A673 (cell line): ENCODE measurements at regions not wholly inside any gene's neighbourhood (a gene's known extent, or its start where the extent isn't known, plus 50 kb on each side); places are given as distances from the start of the nearest gene placed in this dataset.

Experiments
- BruUV-seq: library from RNA; stranded (reverse); fragments of 400-500 nt; replicated peaks from 2 replicates; lab custom pipeline; 2021; lab: Mats Ljungman, UMichigan
- CTCF ChIA-PET: fragments of 300-600 bp; sonication (Branson Sonifier 250); formaldehyde crosslinking; loops from one replicate; lab custom pipeline; 2022; ENCODE audit warnings: antibody characterized with exemption; lab: Charles Lee
- POLR2A ChIA-PET: fragments of 300-600 bp; sonication (Branson Sonifier 250); formaldehyde crosslinking; loops from one replicate; lab custom pipeline; 2022; ENCODE audit warnings: antibody characterized with exemption; ENCODE audit not compliant: low non-redundant PET; lab: Charles Lee
- DNase-seq: peaks from one replicate; pipeline ENCODE4 v3.0.0-alpha.2; 2015; ENCODE audit warnings: low spot score
- H3K27ac ChIP-seq: fragments of 200-600 bp; sonication (generic); 2 replicates; pipeline ENCODE4 v1.5.1; 2016; ENCODE audit warnings: mixed run types, low read depth, mild to moderate bottlenecking, mixed read lengths, antibody characterized with exemption, low read length; ENCODE audit not compliant: poor library complexity, severe bottlenecking
- H3K27me3 ChIP-seq: fragments of 200-600 bp; sonication (generic); replicated peaks from 2 replicates; pipeline ENCODE4 v1.6.1; 2017; ENCODE audit warnings: mixed run types, low read depth, mild to moderate bottlenecking, mixed read lengths, antibody characterized with exemption, low read length; ENCODE audit not compliant: insufficient read depth, poor library complexity
- H3K36me3 ChIP-seq: fragments of 200-600 bp; sonication (generic); 2 replicates; pipeline ENCODE4 v1.6.1; 2016; ENCODE audit warnings: mixed run types, mild to moderate bottlenecking, mixed read lengths, antibody characterized with exemption, low read length; ENCODE audit not compliant: insufficient read depth, poor library complexity, severe bottlenecking
- H3K4me1 ChIP-seq: fragments of 200-600 bp; sonication (generic); 2 replicates; pipeline ENCODE4 v1.6.1; 2017; ENCODE audit warnings: mixed run types, mild to moderate bottlenecking, mixed read lengths, antibody characterized with exemption, low read length; ENCODE audit not compliant: insufficient read depth, poor library complexity, severe bottlenecking
- H3K4me3 ChIP-seq: fragments of 200-600 bp; sonication (generic); 2 replicates; pipeline ENCODE4 v1.5.1; 2016; ENCODE audit warnings: low read depth, mixed run types, mild to moderate bottlenecking, mixed read lengths, low read length; ENCODE audit not compliant: poor library complexity, severe bottlenecking
- H3K9me3 ChIP-seq: fragments of 200-600 bp; sonication (generic); 2 replicates; pipeline ENCODE4 v1.6.1; 2016; ENCODE audit warnings: mixed run types, low read depth, mild to moderate bottlenecking, mixed read lengths, antibody characterized with exemption, low read length; ENCODE audit not compliant: poor library complexity, severe bottlenecking
- CTCF ChIP-seq: fragments of 300-800, 200-600 bp; sonication (generic); conservative IDR thresholded peaks from 2 replicates; pipeline ENCODE4 v1.5.1; 2017; ENCODE audit warnings: low read depth, mild to moderate bottlenecking, antibody characterized with exemption, low read length, moderate library complexity, mixed read lengths
- EZH2 ChIP-seq: fragments of 200-600 bp; sonication (generic); IDR thresholded peaks from 2 replicates; pipeline ENCODE4 v1.6.1; 2017; ENCODE audit warnings: borderline replicate concordance, low read depth, mild to moderate bottlenecking, mixed read lengths, antibody characterized with exemption, low read length; ENCODE audit not compliant: poor library complexity, severe bottlenecking
- intact Hi-C: fragments of 100-400 bp; cut with micrococcal nuclease; formaldehyde crosslinking; loops from one replicate; pipeline ENCODE4 v1.10.0; 2022; ENCODE audit not compliant: unreplicated experiment

- POLR2A ChIA-PET, result no interaction called here
- no peak overlapping the region for H3K4me3 ChIP-seq
- no peaks in the 10 kb centered on the region for H3K36me3 ChIP-seq
- no peak for DNase-seq
- H3K9me3 ChIP-seq, result no peaks in the 10 kb centered on the region
- no TSS peak for BruUV-seq
- CTCF ChIA-PET, result no interaction called here
- intact Hi-C loops, result no loop called here
- no peak overlapping the region for H3K27ac ChIP-seq
- no peaks in the 10 kb centered on the region for H3K4me1 ChIP-seq
- TF ChIP-seq CTCF (no peak), EZH2 (no peak)
- H3K27me3 ChIP-seq, result no peaks in the 10 kb centered on the region
Measured at GRCh38 chr14:62528296-62528695, 517.0 kb downstream of the KCNH5 start.

- H3K27ac ChIP-seq, result no peak overlapping the region
- no peaks in the 10 kb centered on the region for H3K9me3 ChIP-seq
- no TSS peak for BruUV-seq
- no peaks in the 10 kb centered on the region for H3K4me1 ChIP-seq
- TF ChIP-seq EZH2 (no peak), CTCF (no peak)
- intact Hi-C loops, result no loop called here
- no peak overlapping the region for H3K4me3 ChIP-seq
- H3K27me3 ChIP-seq, result no peaks in the 10 kb centered on the region
- POLR2A ChIA-PET, result no interaction called here
- no peaks in the 10 kb centered on the region for H3K36me3 ChIP-seq
- CTCF ChIA-PET, result no interaction called here
- no peak for DNase-seq
Measured at GRCh38 chr14:62532181-62532580, 513.1 kb downstream of the KCNH5 start.

- ChIA-PET CTCF (no interaction called here), POLR2A (no interaction called here)
- H3K27me3 ChIP-seq, result no peaks in the 10 kb centered on the region
- intact Hi-C loops, result no loop called here
- BruUV-seq, result no TSS peak
- no peak for TF ChIP-seq EZH2
- no peak for TF ChIP-seq CTCF
- H3K9me3 ChIP-seq, result no peaks in the 10 kb centered on the region
- no peak overlapping the region for H3K4me3 ChIP-seq
- no peaks in the 10 kb centered on the region for H3K36me3 ChIP-seq
- no peak for DNase-seq
- H3K4me1 ChIP-seq, result no peaks in the 10 kb centered on the region
- peak overlapping the region; percentile 38 for H3K27ac ChIP-seq
Measured at GRCh38 chr14:62546862-62547474, 498.3 kb downstream of the KCNH5 start.
